GM12872 (cell line): ENCODE measurements at regions not wholly inside any gene's neighbourhood (a gene's known extent, or its start where the extent isn't known, plus 50 kb on each side); places are given as distances from the start of the nearest gene placed in this dataset.

Experiments
- TF ChIP-seq, protein P1 (sequence below): IDR thresholded peaks from 3 replicates; pipeline ENCODE4 v1.5.1; 2011; ENCODE audit warnings: low read depth, mild to moderate bottlenecking, low read length, moderate library complexity; ENCODE audit not compliant: insufficient read depth

DNA sequence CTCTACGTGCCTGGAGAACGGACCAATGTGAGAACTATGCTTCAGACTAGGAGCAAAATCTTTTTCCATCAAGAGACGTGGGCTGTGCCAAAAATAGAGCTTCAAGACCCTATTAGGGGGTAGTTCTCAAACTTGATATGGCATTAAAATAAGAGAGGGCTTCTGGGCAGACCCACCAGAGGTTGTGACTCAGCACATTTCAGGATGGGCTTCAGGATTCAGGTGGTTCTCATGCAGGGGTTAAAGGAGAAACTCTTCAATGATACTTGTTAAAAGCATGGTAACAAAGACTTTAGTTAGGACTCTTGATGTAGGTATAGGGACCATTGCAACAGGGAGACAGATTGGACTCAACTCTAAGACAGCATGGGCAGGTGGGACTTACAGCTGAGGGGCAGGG, 195.5 kb downstream of the RGS3 start:
- TF ChIP-seq, protein P1, sequence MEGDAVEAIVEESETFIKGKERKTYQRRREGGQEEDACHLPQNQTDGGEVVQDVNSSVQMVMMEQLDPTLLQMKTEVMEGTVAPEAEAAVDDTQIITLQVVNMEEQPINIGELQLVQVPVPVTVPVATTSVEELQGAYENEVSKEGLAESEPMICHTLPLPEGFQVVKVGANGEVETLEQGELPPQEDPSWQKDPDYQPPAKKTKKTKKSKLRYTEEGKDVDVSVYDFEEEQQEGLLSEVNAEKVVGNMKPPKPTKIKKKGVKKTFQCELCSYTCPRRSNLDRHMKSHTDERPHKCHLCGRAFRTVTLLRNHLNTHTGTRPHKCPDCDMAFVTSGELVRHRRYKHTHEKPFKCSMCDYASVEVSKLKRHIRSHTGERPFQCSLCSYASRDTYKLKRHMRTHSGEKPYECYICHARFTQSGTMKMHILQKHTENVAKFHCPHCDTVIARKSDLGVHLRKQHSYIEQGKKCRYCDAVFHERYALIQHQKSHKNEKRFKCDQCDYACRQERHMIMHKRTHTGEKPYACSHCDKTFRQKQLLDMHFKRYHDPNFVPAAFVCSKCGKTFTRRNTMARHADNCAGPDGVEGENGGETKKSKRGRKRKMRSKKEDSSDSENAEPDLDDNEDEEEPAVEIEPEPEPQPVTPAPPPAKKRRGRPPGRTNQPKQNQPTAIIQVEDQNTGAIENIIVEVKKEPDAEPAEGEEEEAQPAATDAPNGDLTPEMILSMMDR: no peak

DNA sequence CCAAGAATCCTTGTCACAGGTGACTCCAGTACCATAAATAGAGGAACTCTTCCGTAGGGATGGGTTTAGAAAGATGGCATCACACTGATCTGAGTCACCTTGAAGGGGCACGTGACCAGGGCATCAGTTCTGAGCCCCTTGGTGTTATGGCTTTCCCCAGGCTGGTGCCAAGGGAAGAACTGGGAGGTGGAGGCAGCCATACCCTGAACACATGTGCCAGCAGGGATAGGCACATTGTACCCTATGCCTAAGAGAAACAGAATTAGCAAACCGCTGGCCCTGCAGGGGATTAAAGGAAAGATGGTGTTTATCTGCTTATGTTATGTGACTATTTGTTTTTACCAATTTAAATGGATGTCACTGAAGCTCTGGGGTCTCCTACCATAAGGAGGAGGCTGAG, 196.2 kb downstream of the RGS3 start:
- TF ChIP-seq, protein P1: no peak

DNA sequence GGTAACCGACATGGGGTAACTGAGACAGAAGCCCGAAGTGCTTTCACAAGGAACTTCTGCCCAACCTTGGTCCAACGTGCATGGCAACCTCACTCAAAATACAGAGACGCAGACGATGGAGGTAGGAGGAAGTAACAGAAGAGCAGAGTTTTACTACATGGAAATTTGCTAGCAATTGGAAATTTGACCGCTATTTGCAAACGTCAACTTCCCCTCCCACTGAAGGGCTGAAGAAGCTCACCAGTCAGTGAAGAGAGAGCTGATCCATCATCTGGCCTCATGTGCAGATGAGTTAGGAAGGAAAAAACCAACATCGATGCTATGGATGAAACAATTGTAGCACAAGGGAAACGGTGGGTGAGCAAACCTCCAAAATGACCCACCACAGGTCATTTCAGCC, 196.7 kb downstream of the RGS3 start:
- TF ChIP-seq, protein P1: no peak

DNA sequence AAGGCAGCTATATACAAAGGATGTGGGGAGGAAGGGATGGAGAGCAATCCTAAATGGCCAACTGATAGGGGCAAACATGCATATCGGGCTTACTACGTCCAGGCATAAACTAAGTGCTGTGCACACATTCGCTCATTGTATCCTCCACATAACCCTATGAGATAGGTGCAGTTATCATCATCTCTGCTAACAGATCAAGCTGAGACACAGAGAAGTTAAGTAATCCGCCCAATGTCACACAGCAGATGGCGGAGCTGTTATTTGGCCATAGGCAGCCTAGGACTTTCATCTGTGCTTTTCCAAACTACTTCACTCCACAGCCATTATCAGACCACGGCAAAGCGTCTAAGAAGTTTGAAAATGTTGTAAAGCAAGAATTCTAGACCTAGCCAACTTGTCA, 197.5 kb downstream of the RGS3 start:
- TF ChIP-seq, protein P1: no peak

DNA sequence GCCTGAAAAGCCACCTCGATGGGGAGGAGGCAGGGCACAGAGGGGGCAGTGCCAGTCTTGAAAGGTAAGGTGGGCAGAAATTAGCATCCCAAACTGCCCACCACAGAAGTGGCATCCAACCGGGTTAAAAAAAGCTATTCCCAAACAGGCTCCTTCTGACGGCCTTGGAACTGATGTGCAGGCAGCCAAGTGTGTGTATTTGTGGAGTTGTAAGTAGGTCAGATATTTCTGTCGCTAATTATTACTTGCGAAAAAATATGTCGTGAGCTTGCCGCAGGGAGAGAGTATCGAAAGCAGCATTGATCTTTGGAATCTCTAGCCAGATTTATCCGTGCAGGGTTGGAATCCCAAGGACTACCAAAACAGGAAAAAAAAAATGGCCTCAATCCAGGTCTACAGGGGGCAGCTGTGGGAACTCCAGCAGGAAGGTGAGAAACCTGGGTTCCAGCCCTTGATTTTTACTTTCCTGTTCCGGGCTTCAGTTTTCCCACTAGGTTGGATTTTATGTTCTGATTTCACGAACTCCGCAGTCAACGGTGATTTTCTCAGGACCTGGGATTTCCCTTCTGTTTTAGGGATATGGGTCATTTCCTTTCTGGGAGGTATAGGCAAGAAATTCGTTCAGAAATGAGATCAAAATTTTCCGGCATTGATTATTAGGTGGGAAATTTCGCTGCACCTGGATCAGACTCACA, 200.8 kb downstream of the RGS3 start:
- TF ChIP-seq, protein P1: no peak

DNA sequence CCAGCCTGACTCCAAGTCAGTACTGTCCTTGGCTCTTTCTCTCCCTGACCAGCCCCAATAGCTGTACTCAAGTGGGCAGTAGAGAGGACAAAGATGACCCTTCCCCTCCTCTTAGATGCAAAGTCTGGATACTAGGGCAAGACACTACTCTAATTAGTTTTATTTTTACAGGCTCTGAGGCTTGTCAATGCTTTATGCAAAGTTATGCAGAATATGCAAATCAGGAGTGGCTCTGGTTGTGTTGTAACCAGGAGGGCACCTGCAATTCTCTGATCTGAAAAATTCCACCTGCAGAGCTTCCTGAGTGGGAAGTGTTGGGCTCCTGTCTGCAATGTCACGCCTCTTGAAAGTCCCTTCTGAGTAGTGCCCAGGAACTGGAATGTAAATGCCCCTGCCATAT, 201.5 kb downstream of the RGS3 start:
- TF ChIP-seq, protein P1: no peak

DNA sequence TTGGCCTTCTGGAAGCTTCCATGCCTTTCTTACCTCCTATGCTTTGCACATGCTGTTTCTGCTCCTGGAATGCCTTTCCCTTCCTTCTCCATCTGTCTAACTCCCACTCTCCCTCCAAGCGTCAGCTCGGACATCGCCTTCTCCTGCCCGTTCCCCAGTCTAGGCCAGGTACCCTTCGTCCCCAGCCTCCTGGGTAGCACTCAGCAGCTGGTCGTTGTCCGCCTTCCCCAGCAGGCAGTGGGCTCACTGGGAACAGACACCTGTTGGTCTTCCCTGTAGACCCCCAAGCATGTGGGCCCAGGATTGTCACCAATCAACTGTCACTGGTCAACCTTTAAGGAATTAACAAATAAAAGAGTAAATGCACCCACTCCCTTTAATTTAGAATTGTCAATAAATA, 202.2 kb downstream of the RGS3 start:
- TF ChIP-seq, protein P1: no peak

DNA sequence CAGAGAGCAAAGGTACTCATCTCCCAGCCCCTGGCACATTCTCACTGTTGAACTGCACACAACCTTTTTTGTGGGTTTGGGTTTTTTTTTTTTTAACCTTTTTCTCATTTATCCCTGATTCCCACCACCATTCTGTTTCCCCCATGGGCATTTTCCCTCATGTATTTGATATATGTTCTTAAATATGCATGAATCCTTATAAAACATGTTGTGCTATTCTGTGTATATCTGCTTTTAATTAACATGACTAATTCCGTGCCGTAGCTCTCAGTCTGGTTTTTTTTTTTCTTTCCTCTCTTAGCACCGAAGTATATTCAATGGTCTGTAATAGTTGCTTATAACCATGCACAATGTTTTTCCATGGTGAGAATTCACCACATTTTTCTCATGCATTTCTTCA, 204.5 kb downstream of the RGS3 start:
- TF ChIP-seq, protein P1: no peak
